HepG2 (cell line): ENCODE measurements at regions not wholly inside any gene's neighbourhood (a gene's known extent, or its start where the extent isn't known, plus 50 kb on each side); places are given as distances from the start of the nearest gene placed in this dataset.

ENCODE experiments used
- FOSL2 ChIP-seq: sonication (generic); formaldehyde crosslinking; IDR thresholded peaks from 2 replicates; pipeline ENCODE4 v1.4.0; 2020; ENCODE audit warnings: missing genetic modification reagents
- HNF4A ChIP-seq: sonication (generic); formaldehyde crosslinking; IDR thresholded peaks from 2 replicates; pipeline ENCODE4 v1.4.0; 2020; ENCODE audit warnings: missing genetic modification reagents
- MAFK ChIP-seq, 2 experiments: IDR thresholded peaks in 1 of 2; conservative IDR thresholded peaks in 1 of 2; 2 replicates each; pipeline ENCODE4 v1.6.1; 2011; ENCODE audit warnings: improper control_type of control experiment in 2 of 2, low read length in 2 of 2
- MYC ChIP-seq: sonication (generic); formaldehyde crosslinking; IDR thresholded peaks from 2 replicates; pipeline ENCODE4 v1.9.0; 2021; ENCODE audit warnings: missing genetic modification reagents, borderline replicate concordance
- SMC3 ChIP-seq: IDR thresholded peaks from 2 replicates; pipeline ENCODE4 v1.6.1; 2011; ENCODE audit warnings: low read length, improper control_type of control experiment
- TCF7 ChIP-seq: sonication (generic); IDR thresholded peaks from 2 replicates; pipeline ENCODE4 v1.6.1; 2016; ENCODE audit warnings: antibody characterized with exemption, low read depth
- ZFX ChIP-seq: sonication (generic); formaldehyde crosslinking; IDR thresholded peaks from 2 replicates; pipeline ENCODE4 v1.4.0; 2020; ENCODE audit warnings: mild to moderate bottlenecking, low read depth, missing genetic modification reagents, moderate library complexity
- TF ChIP-seq, protein P1 (sequence below): sonication (generic); formaldehyde crosslinking; IDR thresholded peaks from 2 replicates; pipeline ENCODE4 v1.5.0; 2020; ENCODE audit warnings: mild to moderate bottlenecking, missing genetic modification reagents, moderate library complexity
- TF ChIP-seq, protein P2 (sequence below), 2 experiments: fragments of 450-650 bp in 1 of 2; sonication (generic) in 1 of 2; formaldehyde crosslinking; IDR thresholded peaks; 2 replicates each; pipeline versions ENCODE4 v1.5.0 to v1.8.0; 2020 to 2022; ENCODE audit warnings: mild to moderate bottlenecking in 1 of 2, missing genetic modification reagents in 1 of 2
- TF ChIP-seq, protein P3 (sequence below): sonication (generic); formaldehyde crosslinking; IDR thresholded peaks from 2 replicates; pipeline ENCODE4 v1.8.0; 2022; ENCODE audit warnings: mild to moderate bottlenecking, missing genetic modification reagents; ENCODE audit not compliant: insufficient replicate concordance
- TF ChIP-seq, protein P4 (sequence below): IDR thresholded peaks from 2 replicates; pipeline ENCODE4 v1.6.1; 2012; ENCODE audit warnings: inconsistent platforms

DNA sequence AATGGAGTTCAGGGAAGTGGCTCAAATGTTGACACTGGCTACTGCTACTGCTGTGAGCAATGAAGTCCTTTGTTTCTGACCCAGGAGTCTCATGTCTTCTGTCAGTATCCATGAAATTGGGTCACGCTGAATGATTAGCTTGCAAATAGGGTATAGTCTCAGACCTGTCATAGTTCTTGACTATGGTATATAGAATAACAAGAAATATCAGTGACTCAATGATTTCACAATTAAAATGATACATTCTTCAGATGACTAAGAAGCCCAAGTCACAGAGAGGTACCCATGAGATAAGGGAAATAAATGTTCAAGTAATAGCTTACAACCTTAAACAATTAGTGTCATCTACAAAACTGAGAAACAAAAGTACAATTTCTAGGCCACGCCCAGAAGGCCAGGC, 89.3 kb downstream of the LYZL2 start:
- TF ChIP-seq, protein P1, sequence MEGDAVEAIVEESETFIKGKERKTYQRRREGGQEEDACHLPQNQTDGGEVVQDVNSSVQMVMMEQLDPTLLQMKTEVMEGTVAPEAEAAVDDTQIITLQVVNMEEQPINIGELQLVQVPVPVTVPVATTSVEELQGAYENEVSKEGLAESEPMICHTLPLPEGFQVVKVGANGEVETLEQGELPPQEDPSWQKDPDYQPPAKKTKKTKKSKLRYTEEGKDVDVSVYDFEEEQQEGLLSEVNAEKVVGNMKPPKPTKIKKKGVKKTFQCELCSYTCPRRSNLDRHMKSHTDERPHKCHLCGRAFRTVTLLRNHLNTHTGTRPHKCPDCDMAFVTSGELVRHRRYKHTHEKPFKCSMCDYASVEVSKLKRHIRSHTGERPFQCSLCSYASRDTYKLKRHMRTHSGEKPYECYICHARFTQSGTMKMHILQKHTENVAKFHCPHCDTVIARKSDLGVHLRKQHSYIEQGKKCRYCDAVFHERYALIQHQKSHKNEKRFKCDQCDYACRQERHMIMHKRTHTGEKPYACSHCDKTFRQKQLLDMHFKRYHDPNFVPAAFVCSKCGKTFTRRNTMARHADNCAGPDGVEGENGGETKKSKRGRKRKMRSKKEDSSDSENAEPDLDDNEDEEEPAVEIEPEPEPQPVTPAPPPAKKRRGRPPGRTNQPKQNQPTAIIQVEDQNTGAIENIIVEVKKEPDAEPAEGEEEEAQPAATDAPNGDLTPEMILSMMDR, result no peak
- TF ChIP-seq, protein P2, sequence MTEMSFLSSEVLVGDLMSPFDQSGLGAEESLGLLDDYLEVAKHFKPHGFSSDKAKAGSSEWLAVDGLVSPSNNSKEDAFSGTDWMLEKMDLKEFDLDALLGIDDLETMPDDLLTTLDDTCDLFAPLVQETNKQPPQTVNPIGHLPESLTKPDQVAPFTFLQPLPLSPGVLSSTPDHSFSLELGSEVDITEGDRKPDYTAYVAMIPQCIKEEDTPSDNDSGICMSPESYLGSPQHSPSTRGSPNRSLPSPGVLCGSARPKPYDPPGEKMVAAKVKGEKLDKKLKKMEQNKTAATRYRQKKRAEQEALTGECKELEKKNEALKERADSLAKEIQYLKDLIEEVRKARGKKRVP (CRISPR knock-in tag; IDR thresholded peaks at IDR 0.05), result no peak
- TF ChIP-seq SMC3 (no peak), MYC (CRISPR knock-in tag) (no peak), MAFK (conservative IDR thresholded peaks at IDR 0.05 in 1 of 2, IDR thresholded peaks at IDR 0.05 in 1 of 2; ENCODE audit: low read length in 2 of 2) (no peak), HNF4A (CRISPR knock-in tag) (no peak), TCF7 (no peak), ZFX (CRISPR knock-in tag) (no peak), FOSL2 (CRISPR knock-in tag) (no peak)
- TF ChIP-seq, protein P3, sequence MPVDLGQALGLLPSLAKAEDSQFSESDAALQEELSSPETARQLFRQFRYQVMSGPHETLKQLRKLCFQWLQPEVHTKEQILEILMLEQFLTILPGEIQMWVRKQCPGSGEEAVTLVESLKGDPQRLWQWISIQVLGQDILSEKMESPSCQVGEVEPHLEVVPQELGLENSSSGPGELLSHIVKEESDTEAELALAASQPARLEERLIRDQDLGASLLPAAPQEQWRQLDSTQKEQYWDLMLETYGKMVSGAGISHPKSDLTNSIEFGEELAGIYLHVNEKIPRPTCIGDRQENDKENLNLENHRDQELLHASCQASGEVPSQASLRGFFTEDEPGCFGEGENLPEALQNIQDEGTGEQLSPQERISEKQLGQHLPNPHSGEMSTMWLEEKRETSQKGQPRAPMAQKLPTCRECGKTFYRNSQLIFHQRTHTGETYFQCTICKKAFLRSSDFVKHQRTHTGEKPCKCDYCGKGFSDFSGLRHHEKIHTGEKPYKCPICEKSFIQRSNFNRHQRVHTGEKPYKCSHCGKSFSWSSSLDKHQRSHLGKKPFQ (CRISPR knock-in tag), result no peak
- TF ChIP-seq, protein P4, sequence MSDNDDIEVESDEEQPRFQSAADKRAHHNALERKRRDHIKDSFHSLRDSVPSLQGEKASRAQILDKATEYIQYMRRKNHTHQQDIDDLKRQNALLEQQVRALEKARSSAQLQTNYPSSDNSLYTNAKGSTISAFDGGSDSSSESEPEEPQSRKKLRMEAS, result no peak
